Neural cell (in vitro differentiated cells): ENCODE measurements at regions not wholly inside any gene's neighbourhood (a gene's known extent, or its start where the extent isn't known, plus 50 kb on each side); places are given as distances from the start of the nearest gene placed in this dataset.
"Not testable (repeated sequence)": the region's sequence is repeated elsewhere in the genome, so short reads cannot be mapped to it uniquely, and the experiment has no call there.

Experiments used
- H2AFZ ChIP-seq: fragments of 200-600, 300-800 bp; sonication (generic), shearing (Covaris generic); 2 replicates; pipeline ENCODE4 v1.6.0; 2014; ENCODE audit warnings: low read depth, mild to moderate bottlenecking, antibody characterized with exemption, low read length, moderate library complexity
- H3F3A ChIP-seq: fragments of 200-600 bp; shearing (Covaris generic); 2 replicates; pipeline ENCODE4 v1.6.1; 2016; ENCODE audit warnings: mild to moderate bottlenecking, moderate library complexity, mixed read lengths, antibody characterized with exemption, low read length; ENCODE audit not compliant: insufficient read depth, poor library complexity, severe bottlenecking
- H3K27ac ChIP-seq: fragments of 200-600, 300-800 bp; sonication (generic), shearing (Covaris generic); 2 replicates; pipeline ENCODE4 v1.5.1; 2014; ENCODE audit warnings: mild to moderate bottlenecking, low read length, moderate library complexity
- H3K27me3 ChIP-seq: fragments of 300-800, 200-600 bp; sonication (generic), shearing (Covaris generic); 2 replicates; pipeline ENCODE4 v1.6.0; 2014; ENCODE audit warnings: mild to moderate bottlenecking, low read depth, low read length, moderate library complexity; ENCODE audit not compliant: insufficient read depth
- H3K36me3 ChIP-seq: fragments of 300-800, 200-600 bp; sonication (generic), shearing (Covaris generic); 2 replicates; pipeline ENCODE4 v1.5.1; 2014; ENCODE audit warnings: mild to moderate bottlenecking, antibody characterized with exemption, low read length, moderate library complexity; ENCODE audit not compliant: insufficient read depth
- H3K4me2 ChIP-seq: fragments of 300-800, 200-600 bp; sonication (generic), shearing (Covaris generic); 2 replicates; pipeline ENCODE4 v1.6.0; 2014; ENCODE audit warnings: mild to moderate bottlenecking, low read length
- H3K4me3 ChIP-seq: fragments of 300-800, 200-600 bp; sonication (generic), shearing (Covaris generic); 2 replicates; pipeline ENCODE4 v1.5.1; 2014; ENCODE audit warnings: mild to moderate bottlenecking, low read length, moderate library complexity
- H3K79me2 ChIP-seq: fragments of 200-600 bp; shearing (Covaris generic); replicated peaks from 2 replicates; pipeline ENCODE4 v1.6.0; 2014; ENCODE audit warnings: mild to moderate bottlenecking, low read length, moderate library complexity; ENCODE audit not compliant: insufficient read depth
- H3K9ac ChIP-seq: fragments of 300-800, 200-600 bp; sonication (generic), shearing (Covaris generic); 2 replicates; pipeline ENCODE4 v1.6.1; 2016; ENCODE audit warnings: mild to moderate bottlenecking, low read length, mixed read lengths
- H3K9me2 ChIP-seq: fragments of 200-600 bp; shearing (Covaris generic); 2 replicates; pipeline ENCODE4 v1.6.1; 2016; ENCODE audit warnings: mild to moderate bottlenecking, low read length, mixed read lengths; ENCODE audit not compliant: insufficient read depth
- H3K9me3 ChIP-seq: fragments of 200-600, 300-800 bp; sonication (generic), shearing (Covaris generic); 2 replicates; pipeline ENCODE4 v1.6.1; 2016; ENCODE audit warnings: mild to moderate bottlenecking, mixed run types, low read length, moderate library complexity, mixed read lengths
- H4K20me1 ChIP-seq: fragments of 200-600 bp; shearing (Covaris generic); 2 replicates; pipeline ENCODE4 v1.6.1; 2016; ENCODE audit warnings: mild to moderate bottlenecking, mixed run types; ENCODE audit not compliant: insufficient read depth
- CTCF ChIP-seq: fragments of 450-650 bp; IDR thresholded peaks from 2 replicates; pipeline ENCODE4 v1.5.1; 2014; ENCODE audit warnings: antibody characterized with exemption, mild to moderate bottlenecking, moderate library complexity; ENCODE audit not compliant: poor library complexity, severe bottlenecking
- EP300 ChIP-seq: fragments of 450-650 bp; conservative IDR thresholded peaks from 2 replicates; pipeline ENCODE4 v1.6.1; 2014; ENCODE audit warnings: antibody characterized with exemption, mild to moderate bottlenecking, moderate library complexity; ENCODE audit not compliant: poor library complexity, severe bottlenecking
- EZH2 ChIP-seq: fragments of 200-600, 300-800 bp; shearing (Covaris generic), sonication (generic); IDR thresholded peaks from 2 replicates; pipeline ENCODE4 v1.6.1; 2014; ENCODE audit warnings: antibody characterized with exemption, low read length, borderline replicate concordance, mild to moderate bottlenecking; ENCODE audit not compliant: insufficient read depth, poor library complexity, severe bottlenecking
- MXI1 ChIP-seq: fragments of 450-650 bp; conservative IDR thresholded peaks from 2 replicates; pipeline ENCODE4 v1.6.1; 2014; ENCODE audit warnings: antibody characterized with exemption, mild to moderate bottlenecking; ENCODE audit not compliant: poor library complexity, severe bottlenecking
- POLR2AphosphoS5 ChIP-seq: IDR thresholded peaks from 2 replicates; pipeline ENCODE4 v1.6.1; 2012
- RAD21 ChIP-seq: fragments of 450-650 bp; conservative IDR thresholded peaks from 2 replicates; pipeline ENCODE4 v1.6.1; 2014; ENCODE audit warnings: antibody characterized with exemption, mild to moderate bottlenecking, moderate library complexity
- SMC3 ChIP-seq: fragments of 450-650 bp; conservative IDR thresholded peaks from 2 replicates; pipeline ENCODE4 v1.6.1; 2014; ENCODE audit warnings: antibody characterized with exemption, mild to moderate bottlenecking, moderate library complexity; ENCODE audit not compliant: poor library complexity
- TAF1 ChIP-seq: IDR thresholded peaks from 2 replicates; pipeline ENCODE4 v1.6.1; 2012; ENCODE audit warnings: low read depth
- TF ChIP-seq, protein P1 (sequence below): IDR thresholded peaks from 2 replicates; pipeline ENCODE4 v1.6.1; 2012; ENCODE audit warnings: borderline replicate concordance

DNA sequence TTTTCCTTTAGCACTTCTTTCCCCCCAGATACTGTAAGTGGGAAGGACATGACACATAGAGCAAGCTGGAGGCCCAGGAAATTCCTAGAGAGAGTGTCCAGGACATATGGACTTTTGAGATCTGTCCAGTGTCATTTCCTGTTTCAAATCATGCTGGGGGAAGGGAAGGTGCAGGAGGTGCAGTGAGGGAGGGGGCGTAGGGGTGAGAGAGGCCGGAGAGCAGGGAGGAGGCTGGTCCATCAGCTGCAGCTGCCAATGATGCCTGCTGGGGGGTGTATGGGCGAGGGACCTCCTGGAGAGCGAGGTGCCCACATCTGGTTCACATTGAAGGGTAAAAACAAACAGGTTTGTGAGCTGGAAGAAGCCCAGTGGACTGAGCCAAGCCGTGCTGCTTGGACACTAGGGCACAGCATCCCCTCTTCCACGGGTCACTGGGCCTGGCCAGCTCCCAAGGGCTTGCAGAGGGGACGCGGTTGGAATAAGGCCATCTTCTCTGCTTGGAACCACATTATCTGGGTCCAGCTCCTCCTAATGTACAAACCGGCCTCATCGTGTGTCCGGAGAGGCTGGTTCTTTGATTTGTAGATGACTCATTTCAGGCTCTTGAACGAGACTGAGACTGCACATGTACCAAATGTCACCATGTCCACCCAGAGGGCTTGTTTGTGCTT is 70.4 kb upstream of the SMURF2 start:
- no peak overlapping the region for H3K9ac ChIP-seq

DNA sequence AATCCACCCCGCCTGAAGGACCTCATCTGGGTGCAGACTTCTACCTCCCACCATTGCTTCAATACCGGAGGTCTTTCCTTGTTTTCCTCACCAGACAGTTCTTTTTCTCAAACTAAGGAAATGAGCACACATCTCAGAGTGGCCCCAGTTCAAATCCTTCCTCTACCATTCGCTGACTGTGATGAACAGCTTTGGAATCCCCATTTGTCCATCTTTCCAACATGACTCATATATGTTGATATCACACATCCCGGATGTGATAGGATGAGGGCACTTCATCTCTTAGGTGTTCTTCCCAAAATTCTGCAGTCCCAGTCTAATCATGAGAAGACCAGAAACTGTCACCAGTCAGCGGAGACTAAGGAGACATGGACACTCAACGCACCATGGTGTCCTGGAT is 67.9 kb upstream of the SMURF2 start:
- not testable (repeated sequence) for H3K27ac ChIP-seq, H3F3A ChIP-seq, H3K9me2 ChIP-seq, H3K4me2 ChIP-seq, H3K4me3 ChIP-seq, H3K36me3 ChIP-seq, H3K27me3 ChIP-seq, H3K9ac ChIP-seq, H3K9me3 ChIP-seq, H3K79me2 ChIP-seq, H2AFZ ChIP-seq, H4K20me1 ChIP-seq

More for the DNA sequence above, 70.4 kb upstream of the SMURF2 start:
- Histone ChIP-seq H3K9me2 (no peaks in the 10 kb centered on the region), H3F3A (no peaks in the 10 kb centered on the region), H3K27ac (no peak overlapping the region), H2AFZ (no peak overlapping the region), H3K4me3 (no peak overlapping the region), H3K27me3 (no peaks in the 10 kb centered on the region), H3K79me2 (no peaks in the 10 kb centered on the region), H3K36me3 (no peaks in the 10 kb centered on the region), H3K4me2 (no peak overlapping the region), H4K20me1 (no peaks in the 10 kb centered on the region), H3K9me3 (no peaks in the 10 kb centered on the region)
- TF ChIP-seq MXI1 (no peak), CTCF (no peak), TAF1 (no peak), POLR2AphosphoS5 (no peak), RAD21 (no peak)
- TF ChIP-seq, protein P1, sequence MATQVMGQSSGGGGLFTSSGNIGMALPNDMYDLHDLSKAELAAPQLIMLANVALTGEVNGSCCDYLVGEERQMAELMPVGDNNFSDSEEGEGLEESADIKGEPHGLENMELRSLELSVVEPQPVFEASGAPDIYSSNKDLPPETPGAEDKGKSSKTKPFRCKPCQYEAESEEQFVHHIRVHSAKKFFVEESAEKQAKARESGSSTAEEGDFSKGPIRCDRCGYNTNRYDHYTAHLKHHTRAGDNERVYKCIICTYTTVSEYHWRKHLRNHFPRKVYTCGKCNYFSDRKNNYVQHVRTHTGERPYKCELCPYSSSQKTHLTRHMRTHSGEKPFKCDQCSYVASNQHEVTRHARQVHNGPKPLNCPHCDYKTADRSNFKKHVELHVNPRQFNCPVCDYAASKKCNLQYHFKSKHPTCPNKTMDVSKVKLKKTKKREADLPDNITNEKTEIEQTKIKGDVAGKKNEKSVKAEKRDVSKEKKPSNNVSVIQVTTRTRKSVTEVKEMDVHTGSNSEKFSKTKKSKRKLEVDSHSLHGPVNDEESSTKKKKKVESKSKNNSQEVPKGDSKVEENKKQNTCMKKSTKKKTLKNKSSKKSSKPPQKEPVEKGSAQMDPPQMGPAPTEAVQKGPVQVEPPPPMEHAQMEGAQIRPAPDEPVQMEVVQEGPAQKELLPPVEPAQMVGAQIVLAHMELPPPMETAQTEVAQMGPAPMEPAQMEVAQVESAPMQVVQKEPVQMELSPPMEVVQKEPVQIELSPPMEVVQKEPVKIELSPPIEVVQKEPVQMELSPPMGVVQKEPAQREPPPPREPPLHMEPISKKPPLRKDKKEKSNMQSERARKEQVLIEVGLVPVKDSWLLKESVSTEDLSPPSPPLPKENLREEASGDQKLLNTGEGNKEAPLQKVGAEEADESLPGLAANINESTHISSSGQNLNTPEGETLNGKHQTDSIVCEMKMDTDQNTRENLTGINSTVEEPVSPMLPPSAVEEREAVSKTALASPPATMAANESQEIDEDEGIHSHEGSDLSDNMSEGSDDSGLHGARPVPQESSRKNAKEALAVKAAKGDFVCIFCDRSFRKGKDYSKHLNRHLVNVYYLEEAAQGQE = no peak

- TF ChIP-seq POLR2AphosphoS5 (no peak), EZH2 (no peak), EP300 (no peak), RAD21 (no peak), SMC3 (no peak), MXI1 (no peak), TAF1 (no peak), CTCF (no peak)
- TF ChIP-seq, protein P1 = no peak
- Histone ChIP-seq H3K4me3 (no peak overlapping the region), H3K9me3 (no peaks in the 10 kb centered on the region), H3K4me2 (no peak overlapping the region), H3K27ac (no peak overlapping the region), H4K20me1 (no peaks in the 10 kb centered on the region), H2AFZ (no peak overlapping the region), H3F3A (no peaks in the 10 kb centered on the region), H3K79me2 (no peaks in the 10 kb centered on the region), H3K9ac (no peak overlapping the region), H3K36me3 (no peaks in the 10 kb centered on the region), H3K27me3 (no peaks in the 10 kb centered on the region), H3K9me2 (no peaks in the 10 kb centered on the region)
Measured at GRCh38 chr17:64729201-64729600, 67.1 kb upstream of the SMURF2 start.
